Ovary (tissue), 7 donors: ENCODE measurements at regions not wholly inside any gene's neighbourhood (a gene's known extent, or its start where the extent isn't known, plus 50 kb on each side); places are given as distances from the start of the nearest gene placed in this dataset.
"Not testable (repeated sequence)": the region's sequence is repeated elsewhere in the genome, so short reads cannot be mapped to it uniquely, and the experiment has no call there.

Source experiments
- DNase-seq, 5 donors: peaks; one replicate each; pipeline ENCODE4 v3.0.0-alpha.2; 2019 to 2020
- H3K27ac ChIP-seq, 2 donors: fragments of 200-600 bp; one replicate each; pipeline versions ENCODE4 v1.5.1 to v1.8.0; 2019 to 2022
- H3K27me3 ChIP-seq: fragments of 200-600 bp; one replicate; pipeline ENCODE4 v1.8.0; 2022
- H3K36me3 ChIP-seq: fragments of 200-600 bp; sonication (generic); one replicate; pipeline ENCODE4 v1.5.1; 2019
- H3K4me1 ChIP-seq: one replicate; pipeline ENCODE4 v1.8.1; 2013; ENCODE audit warnings: mild to moderate bottlenecking, moderate library complexity; ENCODE audit not compliant: insufficient read depth
- H3K4me3 ChIP-seq: fragments of 200-600 bp; sonication (generic); one replicate; pipeline ENCODE4 v1.5.1; 2017
- H3K9me3 ChIP-seq, 2 donors: fragments of 200-600 bp in 1 of 2; sonication (generic) in 1 of 2; one replicate each; pipeline versions ENCODE4 v1.5.1 to v1.8.1; 2013 to 2019; ENCODE audit warnings: mild to moderate bottlenecking in 1 of 2, moderate library complexity in 1 of 2
- CTCF ChIP-seq, 3 donors: fragments of 450-650 bp in 2 of 3; fragments of 200-600 bp in 1 of 3; IDR thresholded peaks; one replicate each; pipeline versions ENCODE4 v1.5.1 to v1.8.0; 2016 to 2022; ENCODE audit warnings: antibody characterized with exemption in 3 of 3, mild to moderate bottlenecking in 1 of 3
- EP300 ChIP-seq: sonication (generic); formaldehyde crosslinking; IDR thresholded peaks from one replicate; pipeline ENCODE4 v1.6.1; 2017; ENCODE audit warnings: antibody characterized with exemption
- POLR2A ChIP-seq: fragments of 450-650 bp; IDR thresholded peaks from one replicate; pipeline ENCODE4 v1.6.1; 2017; ENCODE audit warnings: antibody characterized with exemption, mild to moderate bottlenecking, moderate library complexity
- WGBS, 3 donors: extraction: QIAGEN DNeasy Blood & Tissue Kit in 1 of 3; methylation state at CpG; one replicate each; pipeline versions ENCODE4 v1.1.5 to v1.1.7; 2013 to 2017; 5-methylcytosine and 5-hydroxymethylcytosine counted together
- intact Hi-C, 4 donors: fragments of 100-400 bp; cut with DNase I; formaldehyde crosslinking; loops; one replicate each; pipeline versions ENCODE4 v1.11.0 to v1.15.1; 2022 to 2023
- donor health status: DM: no; HTN: no; CAD: no; lungs with moderate emphysema.
- donor health status: DM: no; HTN: no; CAD: no.
- donor health status: Bipolar disorder and iron deficiency.
- donor health status: DM: no; HTN: no; CAD: no.
- donor health status: DM: yes; HTN: yes; CAD: no.

DNA sequence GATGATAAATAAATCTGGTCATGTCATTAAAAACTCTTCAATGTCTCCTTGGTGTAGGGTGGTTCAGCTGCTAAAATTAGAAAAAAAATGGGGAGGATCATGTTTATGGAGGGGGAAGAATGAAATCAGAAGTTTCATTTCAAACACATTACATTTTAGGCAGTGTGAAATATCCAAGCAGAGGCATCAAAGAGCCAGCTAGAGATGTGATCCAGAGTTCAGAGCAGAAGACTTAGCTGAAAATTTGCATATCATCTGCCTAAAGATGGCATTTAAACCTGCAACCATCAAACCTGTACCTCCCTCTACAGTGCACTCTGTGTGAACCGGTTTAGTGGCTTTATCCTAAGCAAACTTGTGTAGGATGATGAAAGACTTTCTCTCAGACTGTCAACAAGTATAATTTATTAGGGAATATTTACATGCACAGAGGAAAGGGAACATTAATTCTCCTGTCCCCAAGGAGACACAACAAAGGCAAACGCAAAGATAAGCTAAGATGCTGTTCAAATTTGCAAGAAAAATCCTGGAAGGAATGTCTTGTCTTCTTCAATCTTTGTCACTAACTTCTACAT is 84.8 kb upstream of the PLEKHG1 start:
- Histone ChIP-seq H3K4me3 (no peak overlapping the region), H3K27ac (no peak overlapping the region)
- intact Hi-C loops, result no loop called here

DNA sequence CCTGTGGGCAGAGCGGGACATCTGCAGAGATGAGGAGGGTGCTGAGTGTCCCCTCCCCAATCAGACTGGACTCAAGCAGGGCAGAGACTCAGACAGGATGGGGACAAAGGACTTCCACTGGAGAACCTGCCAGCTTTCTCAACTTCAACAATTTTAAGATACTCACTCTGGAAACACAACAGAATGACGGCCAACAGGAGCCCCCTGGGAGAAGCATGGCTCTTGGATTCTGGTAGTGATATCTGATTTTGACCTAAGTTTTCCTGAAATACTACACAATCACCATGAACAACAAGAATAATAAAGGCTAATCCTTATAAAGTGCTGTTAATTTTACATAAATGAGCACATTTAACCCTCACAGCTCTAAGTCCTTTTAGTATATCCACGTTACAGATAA is 83.5 kb upstream of the PLEKHG1 start:
- intact Hi-C loops, result no loop called here
- no peak for TF ChIP-seq CTCF (IDR thresholded peaks at IDR 0.05)
- no peak for TF ChIP-seq POLR2A
- TF ChIP-seq EP300, result no peak

More for the DNA sequence above, 84.8 kb upstream of the PLEKHG1 start:
- Histone ChIP-seq H3K4me1 (no peaks in the 10 kb centered on the region), H3K36me3 (no peaks in the 10 kb centered on the region), H3K27me3 (no peaks in the 10 kb centered on the region), H3K9me3 (no peaks in the 10 kb centered on the region)
- no peak for DNase-seq
- TF ChIP-seq EP300 (no peak), POLR2A (no peak), CTCF (IDR thresholded peaks at IDR 0.05) (no peak)
- 14 to 28% (median 24%) methylated on average over 2 of the region's 2 CpGs for WGBS, 3 donors

DNA sequence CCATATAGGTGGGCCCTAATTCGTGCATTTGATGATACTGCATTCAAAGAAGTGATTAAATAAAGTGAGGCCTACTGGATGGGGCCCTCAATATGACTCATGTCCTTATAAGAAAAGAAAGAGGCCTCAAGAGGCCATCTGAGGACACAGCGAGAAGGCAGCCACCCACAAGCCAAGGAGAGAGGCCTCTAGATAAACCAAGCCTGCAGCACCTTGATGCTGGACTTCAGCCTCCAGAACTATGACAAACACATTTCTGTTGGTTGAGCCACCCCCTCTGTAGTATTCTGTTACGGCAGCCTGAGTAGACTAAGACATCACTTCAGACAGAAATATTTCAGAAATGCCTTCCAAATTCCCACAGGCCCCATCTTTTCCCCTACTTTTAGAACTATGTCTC is 82.5 kb upstream of the PLEKHG1 start:
- Histone ChIP-seq H3K4me3 (no peak overlapping the region), H3K9me3 (no peaks in the 10 kb centered on the region), H3K27me3 (no peaks in the 10 kb centered on the region), H3K4me1 (no peaks in the 10 kb centered on the region), H3K27ac (no peak overlapping the region), H3K36me3 (no peaks in the 10 kb centered on the region)
- TF ChIP-seq POLR2A, result no peak
- no peak for TF ChIP-seq EP300
- no peak for TF ChIP-seq CTCF (IDR thresholded peaks at IDR 0.05)
- intact Hi-C loops, result no loop called here
- 90 to 93% (median 92%) methylated on average over 3 of the region's 3 CpGs for WGBS, 3 donors
- DNase-seq, result no peak

More for the DNA sequence above, 83.5 kb upstream of the PLEKHG1 start:
- Histone ChIP-seq H3K27ac (no peak overlapping the region), H3K9me3 (no peaks in the 10 kb centered on the region), H3K4me1 (no peaks in the 10 kb centered on the region), H3K27me3 (no peaks in the 10 kb centered on the region), H3K36me3 (no peaks in the 10 kb centered on the region), H3K4me3 (no peak overlapping the region)
- no peak for DNase-seq
- 86 to 95% (median 90%) methylated on average over 3 of the region's 3 CpGs for WGBS, 3 donors

GRCh38 chr6:150521482-150521881 is 78.2 kb upstream of the PLEKHG1 start:
- Histone ChIP-seq H3K27me3 (no peaks in the 10 kb centered on the region), H3K4me3 (no peak overlapping the region), H3K9me3 (no peaks in the 10 kb centered on the region), H3K36me3 (no peaks in the 10 kb centered on the region), H3K27ac (no peak overlapping the region), H3K4me1 (no peaks in the 10 kb centered on the region)
- 78 to 85% (median 80%) methylated on average over 1 of the region's 1 CpG for WGBS, 3 donors
- TF ChIP-seq CTCF (IDR thresholded peaks at IDR 0.05), result no peak
- TF ChIP-seq EP300, result no peak
- TF ChIP-seq POLR2A, result no peak
- intact Hi-C loops, result no loop called here
- no peak for DNase-seq

GRCh38 chr6:150523216-150523615 is 76.5 kb upstream of the PLEKHG1 start:
- 90 to 92% (median 91%) methylated on average over 3 of the region's 3 CpGs for WGBS, 3 donors
- intact Hi-C loops, H3K27ac ChIP-seq, H3K36me3 ChIP-seq, H3K4me3 ChIP-seq, H3K9me3 ChIP-seq, DNase-seq, H3K4me1 ChIP-seq, H3K27me3 ChIP-seq: not testable (repeated sequence)
